WERI-Rb-1 (cell line): ENCODE measurements at regions not wholly inside any gene's neighbourhood (a gene's known extent, or its start where the extent isn't known, plus 50 kb on each side); places are given as distances from the start of the nearest gene placed in this dataset.

ENCODE experiments used
- DNase-seq: peaks from one replicate; pipeline ENCODE4 v3.0.0-alpha.2; 2020
- H3K27ac ChIP-seq: fragments of 250-450 bp; sonication (Bioruptor Pico); 2 replicates; pipeline ENCODE4 v1.5.1; 2020; ENCODE audit warnings: mild to moderate bottlenecking, moderate library complexity
- H3K27me3 ChIP-seq: fragments of 250-450 bp; sonication (Bioruptor Pico); 2 replicates; pipeline ENCODE4 v1.5.1; 2021; ENCODE audit warnings: mild to moderate bottlenecking, low read depth, moderate library complexity; ENCODE audit not compliant: insufficient read depth, severe bottlenecking
- H3K36me3 ChIP-seq: fragments of 250-450 bp; sonication (Bioruptor Pico); 2 replicates; pipeline ENCODE4 v1.5.1; 2020; ENCODE audit warnings: mild to moderate bottlenecking, moderate library complexity
- H3K4me3 ChIP-seq: 2 replicates; pipeline ENCODE4 v1.5.1; 2011; ENCODE audit warnings: low read depth, mild to moderate bottlenecking, control low read depth, low read length
- H3K9me3 ChIP-seq: fragments of 250-450 bp; sonication (Bioruptor Pico); 2 replicates; pipeline ENCODE4 v1.5.1; 2021; ENCODE audit warnings: mild to moderate bottlenecking, moderate library complexity; ENCODE audit not compliant: severe bottlenecking
- CTCF ChIP-seq: IDR thresholded peaks from 2 replicates; pipeline ENCODE4 v1.5.1; 2011; ENCODE audit warnings: low read depth, mild to moderate bottlenecking, control low read depth, inconsistent platforms, low read length

GRCh38 chr16:11401161-11402050 is 56.1 kb downstream of the RMI2 start:
- Histone ChIP-seq H3K4me3 (no peak overlapping the region), H3K9me3 (no peaks in the 10 kb centered on the region), H3K27ac (peak overlapping the region; percentile 43; the same call in 1 of the 2 replicates), H3K27me3 (no peaks in the 10 kb centered on the region), H3K36me3 (no peaks in the 10 kb centered on the region)
- TF ChIP-seq CTCF: no peak
- peak; percentile 23 for DNase-seq

- DNase-seq: no peak
Measured at GRCh38 chr16:11402051-11402744, 56.9 kb downstream of the RMI2 start.

GRCh38 chr16:11402745-11403533 is 57.7 kb downstream of the RMI2 start:
- Histone ChIP-seq H3K27me3 (no peaks in the 10 kb centered on the region), H3K36me3 (no peaks in the 10 kb centered on the region), H3K27ac (no peak overlapping the region), H3K9me3 (no peaks in the 10 kb centered on the region), H3K4me3 (no peak overlapping the region)
- DNase-seq: no peak
- no peak for TF ChIP-seq CTCF

More at GRCh38 chr16:11402051-11402744, 56.9 kb downstream of the RMI2 start:
- Histone ChIP-seq H3K36me3 (no peaks in the 10 kb centered on the region), H3K27ac (0 out of 2 replicates have a peak overlapping the region, but pooled peaks have one; percentile 16), H3K9me3 (no peaks in the 10 kb centered on the region), H3K27me3 (no peaks in the 10 kb centered on the region), H3K4me3 (no peak overlapping the region)
- TF ChIP-seq CTCF: no peak

GRCh38 chr16:11403534-11403795 is 58.2 kb downstream of the RMI2 start:
- no peak overlapping the region for H3K27ac ChIP-seq
- H3K9me3 ChIP-seq: no peaks in the 10 kb centered on the region
- no peak for TF ChIP-seq CTCF
- DNase-seq: no peak
- no peaks in the 10 kb centered on the region for H3K36me3 ChIP-seq
- H3K4me3 ChIP-seq: no peak overlapping the region
- H3K27me3 ChIP-seq: no peaks in the 10 kb centered on the region

- DNase-seq: no peak
- no peak for TF ChIP-seq CTCF
- Histone ChIP-seq H3K9me3 (no peaks in the 10 kb centered on the region), H3K27ac (no peak overlapping the region), H3K4me3 (no peak overlapping the region), H3K27me3 (no peaks in the 10 kb centered on the region), H3K36me3 (no peaks in the 10 kb centered on the region)
Measured at GRCh38 chr16:11403920-11404319, 58.7 kb downstream of the RMI2 start.
